HL-60/S4 (cell line): ENCODE measurements at regions not wholly inside any gene's neighbourhood (a gene's known extent, or its start where the extent isn't known, plus 50 kb on each side); places are given as distances from the start of the nearest gene placed in this dataset.

Experiments
- in situ Hi-C: fragments of 300-500 bp; cut with MboI; formaldehyde crosslinking; loops from 2 replicates; pipeline ENCODE4 v1.14.3; 2022; ENCODE audit warnings: low sequenced_read_pairs

GRCh38 chr11:112728716-112729115 is 232.5 kb upstream of the NCAM1 start:
- in situ Hi-C loops: no loop called here

- in situ Hi-C loops: no loop called here
Measured at GRCh38 chr11:112730591-112730990, 230.6 kb upstream of the NCAM1 start.

- in situ Hi-C loops: no loop called here
Measured at GRCh38 chr11:112731538-112731937, 229.7 kb upstream of the NCAM1 start.

GRCh38 chr11:112732031-112732430 is 229.2 kb upstream of the NCAM1 start:
- in situ Hi-C loops: no loop called here

GRCh38 chr11:112734207-112734606 is 227.0 kb upstream of the NCAM1 start:
- in situ Hi-C loops: no loop called here

- in situ Hi-C loops: no loop called here
Measured at GRCh38 chr11:112735470-112735869, 225.8 kb upstream of the NCAM1 start.

- in situ Hi-C loops: no loop called here
Measured at GRCh38 chr11:112744041-112744440, 217.2 kb upstream of the NCAM1 start.

- in situ Hi-C loops: no loop called here
Measured at GRCh38 chr11:112745973-112746372, 215.2 kb upstream of the NCAM1 start.

- in situ Hi-C loops: no loop called here
Measured at GRCh38 chr11:112748252-112748651, 213.0 kb upstream of the NCAM1 start.

GRCh38 chr11:112748713-112749543 is 212.3 kb upstream of the NCAM1 start:
- in situ Hi-C loops: no loop called here

GRCh38 chr11:112751329-112751728 is 209.9 kb upstream of the NCAM1 start:
- in situ Hi-C loops: no loop called here

- in situ Hi-C loops: no loop called here
Measured at GRCh38 chr11:112751772-112752171, 209.4 kb upstream of the NCAM1 start.

- in situ Hi-C loops: no loop called here
Measured at GRCh38 chr11:112752563-112752962, 208.7 kb upstream of the NCAM1 start.

- in situ Hi-C loops: no loop called here
Measured at GRCh38 chr11:112753706-112754105, 207.5 kb upstream of the NCAM1 start.

GRCh38 chr11:112759418-112759817 is 201.8 kb upstream of the NCAM1 start:
- in situ Hi-C loops: no loop called here

GRCh38 chr11:112760396-112761059 is 200.7 kb upstream of the NCAM1 start:
- in situ Hi-C loops: no loop called here

GRCh38 chr11:112761911-112762706 is 199.1 kb upstream of the NCAM1 start:
- in situ Hi-C loops: no loop called here

- in situ Hi-C loops: no loop called here
Measured at GRCh38 chr11:112762707-112763090, 198.5 kb upstream of the NCAM1 start.

- in situ Hi-C loops: no loop called here
Measured at GRCh38 chr11:112765337-112765736, 195.9 kb upstream of the NCAM1 start.

- in situ Hi-C loops: no loop called here
Measured at GRCh38 chr11:112769170-112769569, 192.1 kb upstream of the NCAM1 start.

- in situ Hi-C loops: no loop called here
Measured at GRCh38 chr11:112769584-112769983, 191.6 kb upstream of the NCAM1 start.

- in situ Hi-C loops: no loop called here
Measured at GRCh38 chr11:112770033-112770432, 191.2 kb upstream of the NCAM1 start.
